ENCODE measurements at regions not wholly inside any gene's neighbourhood (a gene's known extent, or its start where the extent isn't known, plus 50 kb on each side); places are given as distances from the start of the nearest gene placed in this dataset.

DNA sequence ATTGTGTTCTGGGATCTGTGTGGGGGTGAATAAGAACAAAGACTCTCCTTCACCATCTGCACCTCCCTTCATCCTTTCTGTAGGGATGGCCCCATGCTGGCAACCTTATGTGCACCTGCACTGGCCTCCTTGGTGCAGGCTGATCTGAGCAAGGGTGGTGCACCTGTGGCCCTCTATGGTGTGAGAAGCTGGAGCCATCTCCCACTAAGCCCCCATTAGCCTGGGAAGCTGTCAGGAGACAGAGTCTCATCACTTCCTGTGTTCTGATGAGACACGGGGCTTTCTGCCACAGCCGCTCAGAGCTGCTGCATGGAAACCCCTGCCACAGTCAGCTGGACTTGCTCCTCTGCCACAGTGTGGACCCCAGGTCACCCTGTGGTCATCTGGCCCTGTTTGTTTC lies 565.3 kb upstream of the SALL3 start:
- no peak for TF ChIP-seq TAF1 (IDR thresholded peaks at IDR 0.05; ENCODE audit: borderline replicate concordance, low read depth, low read length)
- no peak for TF ChIP-seq POLR2A (IDR thresholded peaks at IDR 0.05; ENCODE audit: low read depth, low read length)
- TF ChIP-seq POLR2AphosphoS5 (IDR thresholded peaks at IDR 0.05; ENCODE audit: low read depth, low read length), result no peak
- FAIRE-seq, result no peak
- no peak for DNase-seq (ENCODE audit: insufficient read length)

DNA sequence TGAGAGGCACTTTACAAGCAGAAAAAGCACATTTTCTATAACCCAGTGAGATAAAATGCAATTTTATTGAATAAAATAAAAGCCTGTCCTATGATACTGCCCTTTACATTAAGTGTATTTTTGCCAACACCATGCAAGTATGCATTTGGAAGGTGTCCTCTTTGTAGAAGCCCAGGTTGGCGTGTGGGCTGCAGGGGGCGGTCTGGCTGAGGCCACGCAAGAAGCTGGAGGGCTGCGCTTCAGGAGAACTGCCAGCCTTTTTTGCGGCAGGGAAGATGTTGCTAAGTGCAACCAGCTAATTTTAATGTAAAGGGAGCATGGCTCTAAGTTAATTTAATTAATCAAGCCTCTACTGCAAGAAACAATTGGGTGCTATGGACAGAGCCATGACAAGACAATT lies 562.8 kb upstream of the SALL3 start:
- FAIRE-seq (no peak), DNase-seq (ENCODE audit: insufficient read length) (no peak)
- no peak for TF ChIP-seq POLR2A (IDR thresholded peaks at IDR 0.05; ENCODE audit: low read depth, low read length)
- no peak for TF ChIP-seq POLR2AphosphoS5 (IDR thresholded peaks at IDR 0.05; ENCODE audit: low read depth, low read length)
- no peak for TF ChIP-seq TAF1 (IDR thresholded peaks at IDR 0.05; ENCODE audit: borderline replicate concordance, low read depth, low read length)

DNA sequence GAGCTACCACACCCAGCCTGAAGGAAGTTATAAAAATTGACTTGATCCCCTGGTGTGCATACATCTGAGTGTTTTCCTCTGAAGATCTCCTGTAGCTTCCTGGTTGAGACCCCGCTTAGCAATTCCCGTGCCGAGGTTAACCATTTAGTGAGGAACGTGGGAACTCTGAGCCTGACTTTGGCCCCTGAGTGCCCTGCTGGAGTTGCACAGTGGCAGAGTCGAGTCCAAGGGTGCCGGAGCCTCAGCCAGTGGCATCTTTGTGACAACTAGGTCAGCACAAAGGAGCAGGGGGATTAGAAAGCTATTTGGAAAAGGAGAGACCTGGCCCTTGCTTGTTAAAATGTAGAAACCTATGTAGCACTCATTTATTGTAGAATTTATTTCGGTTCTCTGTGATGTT lies 561.2 kb upstream of the SALL3 start:
- no peak for FAIRE-seq

DNA sequence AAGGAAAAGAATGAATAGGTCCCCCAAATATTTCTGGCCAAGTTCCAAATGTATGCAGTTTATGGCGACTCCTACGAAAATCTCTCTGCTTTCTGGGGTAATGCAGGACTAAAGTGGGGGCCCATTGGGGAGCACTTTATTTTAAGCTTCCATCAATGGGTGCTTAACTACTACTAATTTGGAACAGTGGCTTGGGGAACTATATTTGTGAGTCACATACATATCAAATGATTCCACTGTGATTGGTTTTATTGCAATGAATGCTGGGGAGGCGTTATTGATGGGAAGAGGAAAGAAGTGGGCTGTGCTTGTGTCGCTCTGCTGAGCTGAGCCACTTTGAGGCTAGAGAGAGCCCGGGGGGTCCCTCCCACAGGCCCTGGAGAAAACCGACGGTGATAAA lies 560.4 kb upstream of the SALL3 start:
- no peak for TF ChIP-seq TAF1 (IDR thresholded peaks at IDR 0.05; ENCODE audit: borderline replicate concordance, low read depth, low read length)
- no peak for TF ChIP-seq POLR2A (IDR thresholded peaks at IDR 0.05; ENCODE audit: low read depth, low read length)
- no peak for TF ChIP-seq POLR2AphosphoS5 (IDR thresholded peaks at IDR 0.05; ENCODE audit: low read depth, low read length)
- FAIRE-seq (no peak), DNase-seq (ENCODE audit: insufficient read length) (no peak)

More for the DNA sequence above, 561.2 kb upstream of the SALL3 start:
- TF ChIP-seq POLR2AphosphoS5 (IDR thresholded peaks at IDR 0.05; ENCODE audit: low read depth, low read length), result no peak
- no peak for TF ChIP-seq TAF1 (IDR thresholded peaks at IDR 0.05; ENCODE audit: borderline replicate concordance, low read depth, low read length)
- TF ChIP-seq POLR2A (IDR thresholded peaks at IDR 0.05; ENCODE audit: low read depth, low read length), result no peak
- no peak for DNase-seq (ENCODE audit: insufficient read length)

DNA sequence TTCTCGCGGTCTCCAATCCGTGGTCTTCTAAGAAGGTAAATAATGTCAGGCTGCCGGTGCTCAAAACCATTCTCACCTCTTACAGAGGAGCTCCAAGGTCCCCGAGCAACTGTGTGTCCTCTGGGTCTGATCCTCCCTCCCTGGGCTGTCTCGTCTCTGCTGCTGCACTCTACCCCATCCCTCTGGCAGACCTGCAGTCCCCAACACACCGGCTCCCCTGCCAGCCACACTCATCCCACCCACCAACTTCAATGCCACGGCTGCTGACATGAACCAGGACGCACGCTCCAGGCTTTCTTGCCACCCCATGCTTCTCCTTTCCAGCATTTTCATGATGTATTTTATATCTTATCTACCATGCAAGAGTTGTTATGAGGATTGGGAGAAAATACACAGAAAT lies 559.5 kb upstream of the SALL3 start:
- FAIRE-seq, result no peak

DNA sequence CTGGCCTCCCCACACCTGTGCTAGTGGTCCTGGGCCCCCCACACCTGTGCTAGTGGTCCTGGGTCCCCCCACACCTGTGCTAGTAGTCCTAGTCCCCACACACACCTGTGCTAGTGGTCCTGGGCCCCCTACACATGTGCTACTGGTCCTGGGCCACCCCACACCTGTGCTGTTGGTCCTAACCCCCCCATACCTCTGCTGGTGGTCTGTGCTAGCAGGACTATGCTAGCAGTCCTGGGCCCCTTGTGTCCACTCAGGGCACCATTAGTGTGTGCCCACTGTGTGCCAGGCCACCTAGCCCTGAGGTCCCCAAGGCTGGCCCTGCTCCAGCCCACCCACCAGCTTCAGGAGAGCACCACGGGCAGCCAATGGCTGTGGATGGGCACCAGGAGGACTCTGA lies 558.2 kb upstream of the SALL3 start:
- FAIRE-seq (no peak), DNase-seq (ENCODE audit: insufficient read length) (no peak)
- TF ChIP-seq POLR2AphosphoS5 (IDR thresholded peaks at IDR 0.05; ENCODE audit: low read depth, low read length) (no peak), TAF1 (IDR thresholded peaks at IDR 0.05; ENCODE audit: borderline replicate concordance, low read depth, low read length) (no peak), POLR2A (IDR thresholded peaks at IDR 0.05; ENCODE audit: low read depth, low read length) (no peak)

More for the DNA sequence above, 559.5 kb upstream of the SALL3 start:
- DNase-seq (ENCODE audit: insufficient read length), result no peak
- TF ChIP-seq TAF1 (IDR thresholded peaks at IDR 0.05; ENCODE audit: borderline replicate concordance, low read depth, low read length), result no peak
- TF ChIP-seq POLR2AphosphoS5 (IDR thresholded peaks at IDR 0.05; ENCODE audit: low read depth, low read length), result no peak

DNA sequence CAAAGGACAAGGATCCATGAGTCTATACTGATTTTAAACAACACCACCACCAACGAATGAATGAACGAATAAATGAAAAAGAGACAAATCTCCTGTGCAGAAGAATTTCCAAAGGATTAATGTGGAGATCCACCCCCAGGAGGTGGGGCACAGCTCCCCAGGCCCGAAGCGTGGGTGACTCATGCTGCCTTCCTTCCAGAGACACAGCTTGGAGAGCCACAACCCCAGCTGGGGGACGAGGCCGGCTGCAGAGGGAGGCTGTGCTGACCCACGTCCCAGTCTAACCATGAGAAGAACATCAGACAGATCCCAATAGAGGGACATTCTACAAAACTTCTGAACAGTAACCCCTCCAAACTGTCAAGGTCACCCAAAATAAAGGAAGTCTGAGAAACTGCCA lies 557.3 kb upstream of the SALL3 start:
- no peak for DNase-seq (ENCODE audit: insufficient read length)
- no peak for FAIRE-seq
- TF ChIP-seq POLR2A (IDR thresholded peaks at IDR 0.05; ENCODE audit: low read depth, low read length) (no peak), POLR2AphosphoS5 (IDR thresholded peaks at IDR 0.05; ENCODE audit: low read depth, low read length) (no peak), TAF1 (IDR thresholded peaks at IDR 0.05; ENCODE audit: borderline replicate concordance, low read depth, low read length) (no peak)

DNA sequence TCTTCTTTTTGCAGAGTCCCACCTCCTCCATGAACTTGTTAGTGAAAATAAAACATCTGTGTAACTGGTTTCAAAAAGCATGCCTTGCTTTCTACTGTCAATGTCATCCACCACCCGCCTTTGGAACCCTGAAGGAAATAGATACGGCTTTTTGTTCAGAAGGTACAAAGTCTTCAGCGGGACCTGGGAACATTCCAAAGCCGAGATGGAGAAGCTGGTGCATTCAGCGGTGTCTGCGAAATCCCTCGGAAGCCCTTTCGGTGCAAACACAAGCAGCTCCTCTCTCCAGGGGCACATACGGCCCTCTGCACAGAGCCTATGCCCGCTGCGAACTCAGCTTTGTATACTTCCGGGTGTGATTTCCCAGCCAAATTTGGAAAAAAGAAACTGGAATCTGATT lies 555.8 kb upstream of the SALL3 start:
- no peak for DNase-seq (ENCODE audit: insufficient read length)
- TF ChIP-seq TAF1 (IDR thresholded peaks at IDR 0.05; ENCODE audit: borderline replicate concordance, low read depth, low read length), result no peak
- no peak for TF ChIP-seq POLR2A (IDR thresholded peaks at IDR 0.05; ENCODE audit: low read depth, low read length)
- TF ChIP-seq POLR2AphosphoS5 (IDR thresholded peaks at IDR 0.05; ENCODE audit: low read depth, low read length), result no peak
- no peak for FAIRE-seq

DNA sequence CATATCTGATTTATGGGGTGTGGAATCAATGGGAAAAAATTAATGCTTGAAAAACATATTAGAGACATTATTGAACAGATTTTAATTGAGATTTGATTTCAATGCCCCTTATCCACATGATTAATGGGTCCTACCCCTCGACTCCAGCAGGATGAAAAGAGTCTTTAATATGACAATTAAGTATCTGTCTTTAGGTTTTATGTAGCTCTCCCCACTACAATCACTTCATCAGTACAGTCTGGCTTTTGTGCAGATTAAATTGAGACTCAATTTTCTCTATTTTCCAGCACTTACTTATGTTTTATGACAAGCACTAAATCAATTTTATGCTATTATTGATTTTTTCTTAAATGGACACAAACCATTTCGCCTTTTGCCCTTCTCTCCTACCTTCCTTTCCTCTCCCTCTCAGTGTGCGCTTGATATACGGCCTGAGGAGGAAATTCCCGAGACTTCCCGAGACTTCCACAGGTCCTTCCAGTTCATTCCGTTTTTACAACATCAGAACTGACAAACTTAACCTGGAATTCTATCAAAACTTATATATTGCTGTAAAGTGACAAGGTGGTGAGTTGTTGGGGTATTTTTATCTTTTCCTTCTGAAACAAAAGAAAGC lies 555.1 kb upstream of the SALL3 start:
- DNase-seq (ENCODE audit: insufficient read length) (no peak), FAIRE-seq (no peak)
- TF ChIP-seq POLR2A (IDR thresholded peaks at IDR 0.05; ENCODE audit: low read depth, low read length) (no peak), POLR2AphosphoS5 (IDR thresholded peaks at IDR 0.05; ENCODE audit: low read depth, low read length) (no peak), TAF1 (IDR thresholded peaks at IDR 0.05; ENCODE audit: borderline replicate concordance, low read depth, low read length) (no peak)

DNA sequence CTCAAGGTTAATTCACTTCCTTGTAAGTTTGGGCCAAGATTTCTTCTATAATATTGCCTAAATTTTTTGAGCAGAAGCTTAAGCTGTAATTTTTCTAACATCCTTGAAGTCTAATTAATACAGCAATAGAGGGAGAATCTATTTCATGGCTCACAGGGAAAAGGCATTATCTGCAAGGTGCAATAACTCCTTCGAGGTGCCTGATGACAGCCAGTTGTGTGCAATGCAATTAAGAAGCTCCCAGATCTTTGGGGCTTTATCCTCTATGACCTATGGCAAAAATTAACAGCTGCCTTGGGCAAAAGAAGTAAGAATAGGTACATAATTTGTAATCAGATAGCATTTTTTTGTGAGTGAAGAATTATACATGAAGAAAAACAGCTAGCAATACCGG lies 554.6 kb upstream of the SALL3 start:
- no peak for DNase-seq (ENCODE audit: insufficient read length)
- TF ChIP-seq POLR2A (IDR thresholded peaks at IDR 0.05; ENCODE audit: low read depth, low read length), result no peak
- FAIRE-seq, result no peak

DNA sequence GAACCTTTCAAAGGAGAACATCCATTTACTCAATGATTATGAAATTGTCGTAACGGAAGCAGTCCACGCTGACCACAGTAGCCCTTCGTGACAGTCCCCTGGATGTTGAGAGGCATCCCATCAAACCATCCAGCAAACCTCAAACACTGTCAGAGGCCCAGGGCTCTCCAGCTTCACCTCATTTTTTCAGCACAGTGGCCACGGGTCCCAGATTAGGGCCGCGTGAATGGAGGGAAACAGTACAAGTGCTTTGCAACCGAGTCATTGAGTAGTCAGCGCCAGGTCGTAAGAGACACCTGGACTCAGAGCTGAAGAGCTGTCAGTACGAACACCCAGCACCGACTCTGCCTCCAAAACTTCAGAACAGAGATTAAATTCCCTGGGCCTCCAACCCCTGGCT lies 552.5 kb upstream of the SALL3 start:
- TF ChIP-seq POLR2AphosphoS5 (IDR thresholded peaks at IDR 0.05; ENCODE audit: low read depth, low read length) (no peak), TAF1 (IDR thresholded peaks at IDR 0.05; ENCODE audit: borderline replicate concordance, low read depth, low read length) (no peak), POLR2A (IDR thresholded peaks at IDR 0.05; ENCODE audit: low read depth, low read length) (no peak)
- DNase-seq (ENCODE audit: insufficient read length) (no peak), FAIRE-seq (no peak)

DNA sequence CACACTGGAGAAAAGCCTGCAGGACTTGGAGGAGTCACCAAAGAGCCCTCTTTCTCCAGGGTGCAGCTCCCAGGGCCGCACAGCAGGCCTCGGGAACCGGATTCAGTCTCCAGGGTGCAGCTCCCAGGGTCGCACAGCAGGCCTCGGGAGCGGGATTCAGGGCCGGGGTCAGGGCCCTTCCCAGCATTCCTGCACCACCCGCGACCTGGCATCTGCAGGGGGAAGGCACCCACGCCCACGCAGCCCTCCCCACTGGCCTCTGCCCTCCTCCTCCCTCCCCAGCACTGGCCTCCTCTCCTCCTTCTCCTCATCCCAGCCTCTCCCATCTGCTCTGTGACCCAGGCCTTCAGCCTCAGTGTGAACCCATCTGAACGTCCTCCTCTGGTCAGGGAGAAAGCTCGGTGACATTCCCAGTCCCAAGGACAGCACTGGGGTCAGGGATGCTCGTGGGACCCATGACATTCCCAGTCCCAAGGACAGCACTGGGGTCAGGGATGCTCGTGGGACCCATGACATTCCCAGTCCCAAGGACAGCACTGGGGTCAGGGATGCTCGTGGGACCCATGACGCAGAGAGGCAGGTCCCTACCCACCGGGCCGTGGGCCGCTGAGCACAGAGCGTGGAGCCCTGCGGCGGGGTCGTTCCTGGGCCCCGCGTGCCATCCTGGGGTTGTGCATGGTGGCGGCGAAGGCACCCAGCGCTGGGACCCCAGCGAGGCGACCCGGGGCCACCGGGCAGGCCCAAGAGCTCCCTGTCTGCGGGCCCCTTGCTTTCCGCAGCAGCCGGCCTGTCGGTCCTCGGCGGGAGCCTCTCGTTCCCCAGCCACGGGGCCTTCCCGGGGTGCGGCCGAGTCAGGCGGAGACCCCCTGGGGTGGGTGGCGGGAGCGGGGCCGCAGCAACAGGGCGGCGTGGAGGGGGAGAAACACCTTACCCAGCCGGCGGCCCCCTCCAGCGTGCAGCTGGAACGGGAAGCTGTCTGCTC lies 550.2 kb upstream of the SALL3 start:
- DNase-seq (ENCODE audit: insufficient read length) (no peak), FAIRE-seq (no peak)
- TF ChIP-seq POLR2AphosphoS5 (IDR thresholded peaks at IDR 0.05; ENCODE audit: low read depth, low read length) (no peak), POLR2A (IDR thresholded peaks at IDR 0.05; ENCODE audit: low read depth, low read length) (no peak), TAF1 (IDR thresholded peaks at IDR 0.05; ENCODE audit: borderline replicate concordance, low read depth, low read length) (no peak)

All from GM12892 (cell line).